ENCODE measurements at regions not wholly inside any gene's neighbourhood (a gene's known extent, or its start where the extent isn't known, plus 50 kb on each side); places are given as distances from the start of the nearest gene placed in this dataset.

DNA sequence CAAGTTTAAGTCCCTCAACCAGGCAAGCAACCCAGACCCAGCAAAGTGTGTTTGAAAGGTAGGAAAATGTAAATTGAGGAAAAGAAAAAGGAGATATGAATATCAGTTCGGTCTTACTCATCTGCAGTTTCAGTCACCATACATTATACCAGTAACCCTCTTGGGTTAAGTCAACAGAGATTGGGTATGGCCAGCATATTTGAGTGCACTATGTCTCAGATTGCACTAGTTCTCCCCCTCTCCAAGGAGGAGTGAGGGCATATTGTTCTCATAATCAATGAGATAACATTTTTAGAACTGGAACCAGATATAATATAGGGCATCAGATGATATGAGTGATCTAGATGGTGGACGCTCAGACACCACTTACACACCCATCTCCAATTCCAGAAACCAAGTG lies 141.5 kb downstream of the COPS8 start:
- TF ChIP-seq, protein P1, sequence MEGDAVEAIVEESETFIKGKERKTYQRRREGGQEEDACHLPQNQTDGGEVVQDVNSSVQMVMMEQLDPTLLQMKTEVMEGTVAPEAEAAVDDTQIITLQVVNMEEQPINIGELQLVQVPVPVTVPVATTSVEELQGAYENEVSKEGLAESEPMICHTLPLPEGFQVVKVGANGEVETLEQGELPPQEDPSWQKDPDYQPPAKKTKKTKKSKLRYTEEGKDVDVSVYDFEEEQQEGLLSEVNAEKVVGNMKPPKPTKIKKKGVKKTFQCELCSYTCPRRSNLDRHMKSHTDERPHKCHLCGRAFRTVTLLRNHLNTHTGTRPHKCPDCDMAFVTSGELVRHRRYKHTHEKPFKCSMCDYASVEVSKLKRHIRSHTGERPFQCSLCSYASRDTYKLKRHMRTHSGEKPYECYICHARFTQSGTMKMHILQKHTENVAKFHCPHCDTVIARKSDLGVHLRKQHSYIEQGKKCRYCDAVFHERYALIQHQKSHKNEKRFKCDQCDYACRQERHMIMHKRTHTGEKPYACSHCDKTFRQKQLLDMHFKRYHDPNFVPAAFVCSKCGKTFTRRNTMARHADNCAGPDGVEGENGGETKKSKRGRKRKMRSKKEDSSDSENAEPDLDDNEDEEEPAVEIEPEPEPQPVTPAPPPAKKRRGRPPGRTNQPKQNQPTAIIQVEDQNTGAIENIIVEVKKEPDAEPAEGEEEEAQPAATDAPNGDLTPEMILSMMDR (IDR thresholded peaks at IDR 0.05) = no peak
- no peak for TF ChIP-seq POLR2A (IDR thresholded peaks at IDR 0.05)

Measured in Peyer's patch (tissue), 4 donors.